ENCODE measurements at regions not wholly inside any gene's neighbourhood (a gene's known extent, or its start where the extent isn't known, plus 50 kb on each side); places are given as distances from the start of the nearest gene placed in this dataset.

DNA sequence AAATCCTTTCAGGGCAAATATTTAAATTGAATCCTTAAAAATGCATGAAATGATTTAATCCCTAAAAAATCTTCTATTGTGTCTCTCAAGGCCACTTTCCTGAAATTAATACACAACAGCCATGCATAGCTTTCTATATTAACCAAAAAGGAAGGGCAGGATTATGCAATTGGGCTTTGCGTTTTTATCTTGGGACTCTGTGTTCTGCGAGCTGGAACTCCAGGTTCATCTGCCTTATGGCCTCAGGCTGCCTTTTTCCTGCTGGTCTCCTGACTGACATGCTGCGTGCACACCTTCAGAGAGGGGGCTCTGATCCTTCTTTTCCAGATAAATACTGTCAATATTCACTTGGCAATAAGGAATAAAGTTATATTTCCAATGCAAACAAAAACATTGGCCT lies 141.7 kb upstream of the GRIA4 start:
- TF ChIP-seq, protein P1, sequence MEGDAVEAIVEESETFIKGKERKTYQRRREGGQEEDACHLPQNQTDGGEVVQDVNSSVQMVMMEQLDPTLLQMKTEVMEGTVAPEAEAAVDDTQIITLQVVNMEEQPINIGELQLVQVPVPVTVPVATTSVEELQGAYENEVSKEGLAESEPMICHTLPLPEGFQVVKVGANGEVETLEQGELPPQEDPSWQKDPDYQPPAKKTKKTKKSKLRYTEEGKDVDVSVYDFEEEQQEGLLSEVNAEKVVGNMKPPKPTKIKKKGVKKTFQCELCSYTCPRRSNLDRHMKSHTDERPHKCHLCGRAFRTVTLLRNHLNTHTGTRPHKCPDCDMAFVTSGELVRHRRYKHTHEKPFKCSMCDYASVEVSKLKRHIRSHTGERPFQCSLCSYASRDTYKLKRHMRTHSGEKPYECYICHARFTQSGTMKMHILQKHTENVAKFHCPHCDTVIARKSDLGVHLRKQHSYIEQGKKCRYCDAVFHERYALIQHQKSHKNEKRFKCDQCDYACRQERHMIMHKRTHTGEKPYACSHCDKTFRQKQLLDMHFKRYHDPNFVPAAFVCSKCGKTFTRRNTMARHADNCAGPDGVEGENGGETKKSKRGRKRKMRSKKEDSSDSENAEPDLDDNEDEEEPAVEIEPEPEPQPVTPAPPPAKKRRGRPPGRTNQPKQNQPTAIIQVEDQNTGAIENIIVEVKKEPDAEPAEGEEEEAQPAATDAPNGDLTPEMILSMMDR (IDR thresholded peaks at IDR 0.05), result no peak
- TF ChIP-seq POLR2A (IDR thresholded peaks at IDR 0.05), result no peak
